ENCODE measurements at regions not wholly inside any gene's neighbourhood (a gene's known extent, or its start where the extent isn't known, plus 50 kb on each side); places are given as distances from the start of the nearest gene placed in this dataset.
A peak's percentile ranks its signal among the peaks of the same experiment; 100 is the strongest.

DNA sequence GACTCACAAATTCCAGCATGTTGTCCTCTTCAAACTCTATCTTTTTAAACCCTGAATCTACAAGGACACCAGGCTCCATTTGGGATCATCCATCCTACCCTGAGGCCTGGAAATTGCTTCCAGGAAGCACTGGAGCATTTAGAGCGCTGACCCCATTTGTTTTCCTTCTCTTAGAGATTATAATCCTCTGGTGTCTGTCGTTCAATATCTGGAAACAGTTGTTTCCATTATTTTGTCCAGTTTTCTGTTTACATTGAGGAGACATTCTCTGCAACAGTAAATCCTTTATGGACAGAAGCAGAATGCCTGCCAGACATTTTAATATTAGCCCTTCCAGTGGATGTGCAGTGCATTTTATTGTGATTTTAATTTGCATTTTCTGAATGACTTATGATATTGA is 119.4 kb upstream of the MEOX2 start:
- Histone ChIP-seq H2BK12ac (ENCODE audit: low read length in 2 of 2) (no peak overlapping the region), H3K4me1 (ENCODE audit: control insufficient read depth, insufficient read depth, low read depth, low read length) (no peaks in the 10 kb centered on the region), H3K79me1 (replicated peaks; ENCODE audit: low read length, poor library complexity, severe bottlenecking) (no peaks in the 10 kb centered on the region), H3K23ac (ENCODE audit: low read length in 2 of 2) (no peak overlapping the region), H3K18ac (ENCODE audit: low read depth in 1 of 2, low read length in 2 of 2) (no peak overlapping the region), H3K27me3 (ENCODE audit: control insufficient read depth in 1 of 2, insufficient read depth in 1 of 2, low read length in 2 of 2) (no peaks in the 10 kb centered on the region), H3K14ac (ENCODE audit: low read length in 2 of 2) (no peak overlapping the region), H3K27ac (ENCODE audit: low read length, poor library complexity, severe bottlenecking) (no peak overlapping the region), H3K9ac (ENCODE audit: low read length) (no peak overlapping the region), H4K8ac (ENCODE audit: low read length) (no peak overlapping the region), H4K91ac (ENCODE audit: low read length) (no peak overlapping the region), H3K4me3 (ENCODE audit: insufficient read depth in 1 of 2, low read depth in 1 of 2, low read length in 2 of 2) (no peak overlapping the region), H3K4ac (ENCODE audit: low read depth in 1 of 2, low read length in 2 of 2) (peak overlapping the region in 1 of 2 experiments; percentile 28), H2BK120ac (ENCODE audit: low read depth, low read length) (no peak overlapping the region), H2AFZ (ENCODE audit: low read depth, low read length) (no peak overlapping the region), H3K36me3 (ENCODE audit: control insufficient read depth in 1 of 2, insufficient read depth in 2 of 2, low read depth in 1 of 2, low read length in 2 of 2) (no peaks in the 10 kb centered on the region), H2BK15ac (ENCODE audit: low read depth, poor library complexity, severe bottlenecking) (no peak overlapping the region), H3K4me2 (ENCODE audit: low read length, poor library complexity, severe bottlenecking) (no peak overlapping the region), H2AK5ac (ENCODE audit: low read length, severe bottlenecking) (no peak overlapping the region), H2BK5ac (ENCODE audit: low read depth, low read length, poor library complexity, severe bottlenecking) (no peak overlapping the region), H3K9me3 (ENCODE audit: control insufficient read depth, low read length) (no peaks in the 10 kb centered on the region)
- no peak for DNase-seq
- 71% methylated on average over 1 of the region's 2 CpGs for WGBS

DNA sequence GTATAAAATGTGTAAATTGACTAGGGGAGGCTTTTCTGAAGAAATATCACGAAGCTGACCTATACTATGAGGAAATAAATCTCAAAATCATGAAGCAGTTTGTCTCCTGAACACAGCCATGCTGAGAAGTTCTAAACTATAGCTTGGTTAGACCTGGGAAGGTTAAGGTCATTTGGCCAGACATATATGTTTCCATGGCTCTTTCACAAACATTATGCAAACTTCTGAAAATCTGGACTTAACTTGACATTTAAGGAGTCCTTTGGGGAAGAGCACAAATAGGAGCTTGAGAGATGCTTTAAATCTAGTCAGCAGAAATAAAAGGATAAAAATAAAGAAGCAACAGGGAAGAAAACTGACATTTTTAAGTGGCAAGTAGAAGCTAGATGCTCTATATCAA is 115.9 kb upstream of the MEOX2 start:
- Histone ChIP-seq H3K18ac (ENCODE audit: low read depth in 1 of 2, low read length in 2 of 2) (no peak overlapping the region), H3K4me2 (ENCODE audit: low read length, poor library complexity, severe bottlenecking) (no peak overlapping the region), H4K8ac (ENCODE audit: low read length) (no peak overlapping the region), H3K4me3 (ENCODE audit: insufficient read depth in 1 of 2, low read depth in 1 of 2, low read length in 2 of 2) (no peak overlapping the region), H3K36me3 (ENCODE audit: control insufficient read depth in 1 of 2, insufficient read depth in 2 of 2, low read depth in 1 of 2, low read length in 2 of 2) (no peaks in the 10 kb centered on the region), H3K14ac (ENCODE audit: low read length in 2 of 2) (no peak overlapping the region), H3K27me3 (ENCODE audit: control insufficient read depth in 1 of 2, insufficient read depth in 1 of 2, low read length in 2 of 2) (no peaks in the 10 kb centered on the region), H3K9ac (ENCODE audit: low read length) (peak overlapping the region; percentile 18), H2BK15ac (ENCODE audit: low read depth, poor library complexity, severe bottlenecking) (no peak overlapping the region), H3K27ac (ENCODE audit: low read length, poor library complexity, severe bottlenecking) (peak overlapping the region; percentile 76), H3K79me1 (replicated peaks; ENCODE audit: low read length, poor library complexity, severe bottlenecking) (no peaks in the 10 kb centered on the region), H3K4ac (ENCODE audit: low read depth in 1 of 2, low read length in 2 of 2) (no peak overlapping the region), H2AFZ (ENCODE audit: low read depth, low read length) (no peak overlapping the region), H3K23ac (ENCODE audit: low read length in 2 of 2) (no peak overlapping the region), H3K4me1 (ENCODE audit: control insufficient read depth, insufficient read depth, low read depth, low read length) (peaks cover 1% of the 10 kb centered on the region), H3K9me3 (ENCODE audit: control insufficient read depth, low read length) (no peaks in the 10 kb centered on the region), H2AK5ac (ENCODE audit: low read length, severe bottlenecking) (no peak overlapping the region), H4K91ac (ENCODE audit: low read length) (no peak overlapping the region), H2BK5ac (ENCODE audit: low read depth, low read length, poor library complexity, severe bottlenecking) (no peak overlapping the region), H2BK120ac (ENCODE audit: low read depth, low read length) (no peak overlapping the region), H2BK12ac (ENCODE audit: low read length in 2 of 2) (no peak overlapping the region)
- 57% methylated on average over 1 of the region's 1 CpG for WGBS
- DNase-seq, result peak; percentile 35

DNA sequence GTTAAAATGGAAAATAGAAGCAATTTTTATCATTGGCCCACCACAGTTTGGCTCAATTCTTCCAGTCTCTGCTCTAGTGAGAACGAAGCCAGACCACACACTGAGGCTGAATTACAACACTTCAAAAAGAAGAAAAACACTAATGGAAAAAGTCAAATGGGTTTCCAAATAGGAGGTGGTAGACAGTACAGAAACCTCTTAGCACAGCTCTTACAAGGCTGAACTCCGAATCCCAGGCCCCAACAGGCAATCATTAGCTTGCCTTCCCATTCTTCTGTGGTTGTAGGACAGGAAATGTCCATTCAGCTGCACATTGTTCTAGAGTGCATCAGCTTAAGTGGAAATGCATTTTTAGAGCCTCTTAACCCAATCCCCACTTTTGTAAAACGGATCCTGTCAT is 115.1 kb upstream of the MEOX2 start:
- no peak overlapping the region for H3K4me2 ChIP-seq (ENCODE audit: low read length, poor library complexity, severe bottlenecking)
- H4K91ac ChIP-seq (ENCODE audit: low read length), result no peak overlapping the region
- H3K27me3 ChIP-seq (ENCODE audit: control insufficient read depth in 1 of 2, insufficient read depth in 1 of 2, low read length in 2 of 2), result no peaks in the 10 kb centered on the region
- DNase-seq, result peak; percentile 95
- H4K8ac ChIP-seq (ENCODE audit: low read length), result no peak overlapping the region
- H2BK12ac ChIP-seq (ENCODE audit: low read length in 2 of 2), result no peak overlapping the region
- H2BK5ac ChIP-seq (ENCODE audit: low read depth, low read length, poor library complexity, severe bottlenecking), result peak overlapping the region; percentile 69
- no peak overlapping the region for H3K18ac ChIP-seq (ENCODE audit: low read depth in 1 of 2, low read length in 2 of 2)
- H3K4me3 ChIP-seq (ENCODE audit: insufficient read depth in 1 of 2, low read depth in 1 of 2, low read length in 2 of 2), result no peak overlapping the region
- H3K36me3 ChIP-seq (ENCODE audit: control insufficient read depth in 1 of 2, insufficient read depth in 2 of 2, low read depth in 1 of 2, low read length in 2 of 2), result no peaks in the 10 kb centered on the region
- no peak overlapping the region for H3K14ac ChIP-seq (ENCODE audit: low read length in 2 of 2)
- H2AK5ac ChIP-seq (ENCODE audit: low read length, severe bottlenecking), result no peak overlapping the region
- 0% methylated on average over 1 of the region's 3 CpGs for WGBS
- H3K27ac ChIP-seq (ENCODE audit: low read length, poor library complexity, severe bottlenecking), result peak overlapping the region; percentile 90
- H3K79me1 ChIP-seq (replicated peaks; ENCODE audit: low read length, poor library complexity, severe bottlenecking), result no peaks in the 10 kb centered on the region
- peak overlapping the region; percentile 18 for H3K9ac ChIP-seq (ENCODE audit: low read length)
- H3K23ac ChIP-seq (ENCODE audit: low read length in 2 of 2), result no peak overlapping the region
- H2AFZ ChIP-seq (ENCODE audit: low read depth, low read length), result no peak overlapping the region
- peaks cover 1% of the 10 kb centered on the region for H3K4me1 ChIP-seq (ENCODE audit: control insufficient read depth, insufficient read depth, low read depth, low read length)
- no peak overlapping the region for H2BK120ac ChIP-seq (ENCODE audit: low read depth, low read length)
- H2BK15ac ChIP-seq (ENCODE audit: low read depth, poor library complexity, severe bottlenecking), result no peak overlapping the region
- no peaks in the 10 kb centered on the region for H3K9me3 ChIP-seq (ENCODE audit: control insufficient read depth, low read length)
- no peak overlapping the region for H3K4ac ChIP-seq (ENCODE audit: low read depth in 1 of 2, low read length in 2 of 2)

DNA sequence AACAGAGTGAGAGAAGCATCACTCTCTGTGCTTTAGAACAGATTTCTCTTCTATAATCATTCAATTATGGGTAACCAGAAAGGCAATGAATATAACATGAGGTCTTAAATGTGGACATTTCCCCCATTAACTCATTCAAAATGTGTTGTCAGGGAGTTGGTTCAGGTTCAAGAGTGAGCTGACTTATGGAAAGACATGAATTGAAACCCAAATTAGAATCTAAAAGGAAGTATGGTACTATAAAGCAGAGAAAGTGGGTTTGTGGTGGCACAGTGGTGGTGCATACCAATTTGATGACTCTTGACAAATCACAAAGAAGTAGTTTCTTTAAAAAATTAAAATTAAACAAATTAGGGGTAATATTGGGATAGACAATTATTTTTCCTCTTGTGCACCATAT is 114.6 kb upstream of the MEOX2 start:
- H3K18ac ChIP-seq (ENCODE audit: low read depth in 1 of 2, low read length in 2 of 2), result no peak overlapping the region
- no peak for DNase-seq
- H3K36me3 ChIP-seq (ENCODE audit: control insufficient read depth in 1 of 2, insufficient read depth in 2 of 2, low read depth in 1 of 2, low read length in 2 of 2), result no peaks in the 10 kb centered on the region
- H3K27ac ChIP-seq (ENCODE audit: low read length, poor library complexity, severe bottlenecking), result peak overlapping the region; percentile 74
- no peak overlapping the region for H3K23ac ChIP-seq (ENCODE audit: low read length in 2 of 2)
- H3K14ac ChIP-seq (ENCODE audit: low read length in 2 of 2), result no peak overlapping the region
- H3K4ac ChIP-seq (ENCODE audit: low read depth in 1 of 2, low read length in 2 of 2), result no peak overlapping the region
- no peak overlapping the region for H4K91ac ChIP-seq (ENCODE audit: low read length)
- H3K9me3 ChIP-seq (ENCODE audit: control insufficient read depth, low read length), result no peaks in the 10 kb centered on the region
- H2BK12ac ChIP-seq (ENCODE audit: low read length in 2 of 2), result no peak overlapping the region
- no peaks in the 10 kb centered on the region for H3K79me1 ChIP-seq (replicated peaks; ENCODE audit: low read length, poor library complexity, severe bottlenecking)
- H3K4me2 ChIP-seq (ENCODE audit: low read length, poor library complexity, severe bottlenecking), result no peak overlapping the region
- H3K9ac ChIP-seq (ENCODE audit: low read length), result peak overlapping the region; percentile 11
- no peak overlapping the region for H3K4me3 ChIP-seq (ENCODE audit: insufficient read depth in 1 of 2, low read depth in 1 of 2, low read length in 2 of 2)
- H3K27me3 ChIP-seq (ENCODE audit: control insufficient read depth in 1 of 2, insufficient read depth in 1 of 2, low read length in 2 of 2), result no peaks in the 10 kb centered on the region
- H2AK5ac ChIP-seq (ENCODE audit: low read length, severe bottlenecking), result no peak overlapping the region
- no peak overlapping the region for H2BK15ac ChIP-seq (ENCODE audit: low read depth, poor library complexity, severe bottlenecking)
- H2BK5ac ChIP-seq (ENCODE audit: low read depth, low read length, poor library complexity, severe bottlenecking), result no peak overlapping the region
- H2BK120ac ChIP-seq (ENCODE audit: low read depth, low read length), result no peak overlapping the region
- H4K8ac ChIP-seq (ENCODE audit: low read length), result no peak overlapping the region
- peaks cover 1% of the 10 kb centered on the region for H3K4me1 ChIP-seq (ENCODE audit: control insufficient read depth, insufficient read depth, low read depth, low read length)
- H2AFZ ChIP-seq (ENCODE audit: low read depth, low read length), result no peak overlapping the region

Data from mesenchymal stem cell (in vitro differentiated cells and primary cell).